Activated T-helper 1 cell treated with anti-CD3 and anti-CD28 coated beads, Interleukin-12 subunit alpha, Interleukin-12 subunit beta, Interleukin-2, Interleukin-4 antibody, amounts not matched to agents 30 ng/mL and 10 ng/mL and 1 ng/mL, durations not matched to agents 14 hours and 24 hours and 36 hours (primary cell): ENCODE measurements at regions not wholly inside any gene's neighbourhood (a gene's known extent, or its start where the extent isn't known, plus 50 kb on each side); places are given as distances from the start of the nearest gene placed in this dataset.

Experiments used
- DNase-seq: peaks from one replicate; pipeline ENCODE4 v3.0.0; 2021; ENCODE audit warnings: low spot score
- H3K27ac Mint-ChIP-seq: one replicate; pipeline ENCODE4 v1.8.0; 2021; ENCODE audit warnings: mild to moderate bottlenecking, mixed read lengths
- H3K27me3 Mint-ChIP-seq: one replicate; pipeline ENCODE4 v1.8.0; 2022; ENCODE audit warnings: mild to moderate bottlenecking, moderate library complexity, mixed read lengths; ENCODE audit not compliant: insufficient read depth
- H3K36me3 Mint-ChIP-seq: one replicate; pipeline ENCODE4 v1.8.0; 2021; ENCODE audit warnings: low read depth, mixed read lengths
- H3K4me1 Mint-ChIP-seq: one replicate; pipeline ENCODE4 v1.8.0; 2021; ENCODE audit warnings: low read depth, mixed read lengths
- H3K4me3 Mint-ChIP-seq: one replicate; pipeline ENCODE4 v1.8.0; 2021; ENCODE audit warnings: mild to moderate bottlenecking, moderate library complexity, mixed read lengths
- H3K9me3 Mint-ChIP-seq: one replicate; pipeline ENCODE4 v1.8.0; 2021; ENCODE audit warnings: mixed read lengths
- intact Hi-C: fragments of 100-400 bp; cut with micrococcal nuclease; formaldehyde crosslinking; loops from one replicate; pipeline ENCODE4 v1.15.1; 2024

DNA sequence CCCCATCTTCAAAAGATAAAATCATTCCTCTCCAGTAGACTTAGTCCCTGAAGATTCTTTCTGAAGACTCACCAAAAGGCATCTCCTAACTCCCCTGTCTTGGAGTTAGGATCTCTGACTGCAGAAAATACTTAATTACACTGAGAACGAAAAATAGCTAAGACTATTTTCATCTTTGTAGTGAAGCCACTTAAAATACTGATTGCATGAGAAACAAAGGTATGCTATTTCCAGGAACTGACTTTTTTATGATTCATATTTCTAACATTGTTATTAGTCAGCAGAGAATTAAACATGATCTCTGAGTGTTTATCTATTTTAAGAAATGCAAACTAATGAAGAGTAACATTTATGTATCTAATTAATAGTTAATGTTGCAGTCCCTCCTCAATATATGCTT, 71.8 kb upstream of the NR3C2 start:
- H3K9me3 Mint-ChIP-seq: no peaks in the 10 kb centered on the region
- no peak overlapping the region for H3K4me3 Mint-ChIP-seq
- no peak for DNase-seq
- H3K36me3 Mint-ChIP-seq: no peaks in the 10 kb centered on the region
- no peaks in the 10 kb centered on the region for H3K27me3 Mint-ChIP-seq
- no peak overlapping the region for H3K27ac Mint-ChIP-seq
- no peaks in the 10 kb centered on the region for H3K4me1 Mint-ChIP-seq
- intact Hi-C loops: no loop called here

DNA sequence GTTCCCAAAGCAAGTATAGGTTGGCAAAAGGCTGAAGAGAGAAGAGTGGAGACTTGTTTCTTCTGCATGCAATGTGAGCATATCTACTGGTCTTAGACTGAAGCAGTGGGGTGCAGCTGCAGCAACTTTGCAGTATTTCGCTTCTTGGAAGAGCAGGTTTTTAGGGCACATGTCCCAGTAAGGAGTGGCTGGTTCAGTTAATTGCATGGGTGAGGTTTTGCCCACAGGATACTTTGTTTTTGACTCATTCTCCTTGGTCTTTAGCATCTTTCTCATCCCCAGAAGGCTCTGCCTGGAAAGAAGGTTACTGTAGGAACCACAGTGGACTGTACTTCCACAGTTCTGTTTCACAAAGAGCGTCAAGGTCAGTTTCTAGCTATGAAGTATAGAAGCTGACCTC, 68.0 kb upstream of the NR3C2 start:
- H3K27ac Mint-ChIP-seq: no peak overlapping the region
- no peak overlapping the region for H3K4me3 Mint-ChIP-seq
- no peak for DNase-seq
- H3K4me1 Mint-ChIP-seq: no peaks in the 10 kb centered on the region
- no peaks in the 10 kb centered on the region for H3K36me3 Mint-ChIP-seq
- H3K27me3 Mint-ChIP-seq: no peaks in the 10 kb centered on the region
- intact Hi-C loops: no loop called here
- no peaks in the 10 kb centered on the region for H3K9me3 Mint-ChIP-seq

DNA sequence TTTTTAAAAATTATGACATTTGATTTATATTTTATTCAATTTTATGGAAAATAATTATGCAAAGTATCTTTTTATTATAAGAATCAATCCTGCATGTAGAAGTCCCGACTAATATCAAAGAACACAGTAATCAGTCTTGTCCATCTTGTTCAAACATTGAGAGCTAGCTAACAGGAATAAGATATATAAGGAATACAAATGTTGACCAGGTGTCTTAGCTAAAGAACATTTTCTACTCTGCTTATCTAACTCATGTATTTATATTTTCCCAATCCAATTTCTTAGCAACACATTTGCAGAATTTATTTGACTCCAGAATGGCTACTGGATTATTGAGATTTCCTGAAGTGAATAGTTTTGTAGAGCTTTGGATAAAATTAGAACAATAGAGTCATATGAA, 61.5 kb upstream of the NR3C2 start:
- H3K27me3 Mint-ChIP-seq: no peaks in the 10 kb centered on the region
- no peak for DNase-seq
- intact Hi-C loops: no loop called here

DNA sequence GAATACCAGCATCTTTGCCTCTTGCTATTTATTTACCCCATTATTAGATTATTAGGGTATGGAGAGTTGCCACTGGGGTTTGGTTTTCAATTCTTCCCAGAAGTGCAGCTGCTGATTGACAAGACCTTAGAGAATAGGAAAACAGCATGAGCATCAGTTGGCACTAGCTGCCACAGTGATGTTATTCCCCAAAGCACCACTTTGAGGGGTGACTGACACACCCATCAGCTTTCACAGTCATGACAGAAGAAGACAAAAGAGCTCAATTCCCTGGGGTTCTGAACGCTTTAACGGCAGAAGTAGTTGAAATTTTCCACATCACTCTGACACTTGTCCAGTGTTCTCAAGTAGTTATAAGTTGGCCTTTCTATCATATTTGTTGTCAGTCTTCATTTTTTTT, 55.0 kb upstream of the NR3C2 start:
- Mint-ChIP-seq H3K9me3 (no peaks in the 10 kb centered on the region), H3K27me3 (no peaks in the 10 kb centered on the region), H3K4me3 (no peak overlapping the region), H3K4me1 (no peaks in the 10 kb centered on the region), H3K27ac (no peak overlapping the region), H3K36me3 (no peaks in the 10 kb centered on the region)
- intact Hi-C loops: no loop called here
- DNase-seq: no peak

More for the DNA sequence above, 61.5 kb upstream of the NR3C2 start:
- H3K4me1 Mint-ChIP-seq: no peaks in the 10 kb centered on the region
- H3K27ac Mint-ChIP-seq: no peak overlapping the region
- no peak overlapping the region for H3K4me3 Mint-ChIP-seq
- H3K36me3 Mint-ChIP-seq: no peaks in the 10 kb centered on the region
- no peaks in the 10 kb centered on the region for H3K9me3 Mint-ChIP-seq

DNA sequence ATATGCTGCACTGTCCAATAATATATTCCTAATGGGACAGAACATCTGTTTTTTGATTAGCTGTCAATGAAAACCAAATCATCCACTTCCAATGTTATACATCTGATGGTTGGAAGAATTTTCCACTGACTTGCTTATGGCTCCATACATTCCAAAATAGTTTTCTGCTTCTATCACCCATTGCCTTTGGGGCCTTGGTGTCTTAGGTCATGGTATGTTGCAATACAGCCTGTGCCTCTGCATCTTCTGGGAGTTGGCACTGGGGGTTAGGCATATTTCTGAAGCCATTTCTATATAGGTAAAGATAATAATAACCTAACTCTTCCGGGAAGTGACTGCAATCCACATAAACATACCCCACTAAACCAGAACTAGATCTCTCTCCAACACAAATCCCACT, 53.2 kb upstream of the NR3C2 start:
- H3K36me3 Mint-ChIP-seq: no peaks in the 10 kb centered on the region
- no peak overlapping the region for H3K4me3 Mint-ChIP-seq
- intact Hi-C loops: no loop called here
- no peak overlapping the region for H3K27ac Mint-ChIP-seq
- no peaks in the 10 kb centered on the region for H3K27me3 Mint-ChIP-seq
- H3K4me1 Mint-ChIP-seq: no peaks in the 10 kb centered on the region
- DNase-seq: no peak
- no peaks in the 10 kb centered on the region for H3K9me3 Mint-ChIP-seq
